Fibroblast of mammary gland (primary cell): ENCODE measurements at regions not wholly inside any gene's neighbourhood (a gene's known extent, or its start where the extent isn't known, plus 50 kb on each side); places are given as distances from the start of the nearest gene placed in this dataset.

Experiments used
- DNase-seq: peaks from one replicate; pipeline ENCODE4 v3.0.0-alpha.2; 2010; ENCODE audit warnings: low read depth
- H3K4me3 ChIP-seq: 2 replicates; pipeline ENCODE4 v1.5.1; 2011; ENCODE audit warnings: low read depth, mild to moderate bottlenecking, low read length, moderate library complexity; ENCODE audit not compliant: control insufficient read depth
- TF ChIP-seq, protein P1 (sequence below): conservative IDR thresholded peaks from 2 replicates; pipeline ENCODE4 v1.5.1; 2011; ENCODE audit warnings: low read depth, low read length, inconsistent platforms; ENCODE audit not compliant: control insufficient read depth, insufficient read depth

DNA sequence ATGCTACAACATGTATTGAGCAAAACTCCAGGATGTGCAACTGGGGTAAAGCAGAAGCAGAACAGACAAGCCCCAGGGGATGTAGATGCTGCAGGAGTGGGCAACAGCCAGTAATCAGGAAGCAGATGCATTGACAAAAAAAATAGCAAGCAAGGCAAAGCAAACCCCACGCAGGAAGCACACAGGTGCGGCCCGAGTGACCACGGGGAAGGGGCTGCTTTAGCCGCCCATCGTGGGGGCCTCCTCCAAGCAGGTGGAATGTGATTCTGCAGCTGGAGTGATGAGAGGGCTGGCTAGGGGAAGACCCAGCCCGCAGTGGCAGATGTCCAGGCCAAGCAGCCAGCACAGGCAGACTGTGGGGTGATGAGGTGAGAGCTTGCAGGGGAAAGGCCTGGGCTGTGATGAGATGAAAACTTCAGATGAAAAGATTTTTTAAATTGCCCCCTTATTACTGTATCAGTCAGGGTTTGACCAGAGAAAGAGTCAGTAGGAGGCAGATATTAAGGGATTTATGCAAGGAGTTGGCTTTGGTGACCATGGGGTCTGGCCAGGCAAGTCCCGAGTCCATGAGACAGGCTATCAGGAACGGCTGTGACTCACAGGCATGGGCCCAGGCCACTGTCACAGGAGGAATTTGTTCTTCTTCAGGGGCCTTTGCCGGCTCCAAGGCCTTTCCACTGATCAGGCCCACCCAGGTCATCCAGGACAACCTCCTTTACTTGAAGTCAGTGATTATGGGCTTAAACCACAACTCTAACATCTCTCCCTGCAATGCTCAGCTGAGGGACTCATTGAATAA is 207.6 kb downstream of the ANKRD60 start:
- H3K4me3 ChIP-seq, result no peak overlapping the region
- DNase-seq, result no peak
- TF ChIP-seq, protein P1, sequence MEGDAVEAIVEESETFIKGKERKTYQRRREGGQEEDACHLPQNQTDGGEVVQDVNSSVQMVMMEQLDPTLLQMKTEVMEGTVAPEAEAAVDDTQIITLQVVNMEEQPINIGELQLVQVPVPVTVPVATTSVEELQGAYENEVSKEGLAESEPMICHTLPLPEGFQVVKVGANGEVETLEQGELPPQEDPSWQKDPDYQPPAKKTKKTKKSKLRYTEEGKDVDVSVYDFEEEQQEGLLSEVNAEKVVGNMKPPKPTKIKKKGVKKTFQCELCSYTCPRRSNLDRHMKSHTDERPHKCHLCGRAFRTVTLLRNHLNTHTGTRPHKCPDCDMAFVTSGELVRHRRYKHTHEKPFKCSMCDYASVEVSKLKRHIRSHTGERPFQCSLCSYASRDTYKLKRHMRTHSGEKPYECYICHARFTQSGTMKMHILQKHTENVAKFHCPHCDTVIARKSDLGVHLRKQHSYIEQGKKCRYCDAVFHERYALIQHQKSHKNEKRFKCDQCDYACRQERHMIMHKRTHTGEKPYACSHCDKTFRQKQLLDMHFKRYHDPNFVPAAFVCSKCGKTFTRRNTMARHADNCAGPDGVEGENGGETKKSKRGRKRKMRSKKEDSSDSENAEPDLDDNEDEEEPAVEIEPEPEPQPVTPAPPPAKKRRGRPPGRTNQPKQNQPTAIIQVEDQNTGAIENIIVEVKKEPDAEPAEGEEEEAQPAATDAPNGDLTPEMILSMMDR, result no peak

DNA sequence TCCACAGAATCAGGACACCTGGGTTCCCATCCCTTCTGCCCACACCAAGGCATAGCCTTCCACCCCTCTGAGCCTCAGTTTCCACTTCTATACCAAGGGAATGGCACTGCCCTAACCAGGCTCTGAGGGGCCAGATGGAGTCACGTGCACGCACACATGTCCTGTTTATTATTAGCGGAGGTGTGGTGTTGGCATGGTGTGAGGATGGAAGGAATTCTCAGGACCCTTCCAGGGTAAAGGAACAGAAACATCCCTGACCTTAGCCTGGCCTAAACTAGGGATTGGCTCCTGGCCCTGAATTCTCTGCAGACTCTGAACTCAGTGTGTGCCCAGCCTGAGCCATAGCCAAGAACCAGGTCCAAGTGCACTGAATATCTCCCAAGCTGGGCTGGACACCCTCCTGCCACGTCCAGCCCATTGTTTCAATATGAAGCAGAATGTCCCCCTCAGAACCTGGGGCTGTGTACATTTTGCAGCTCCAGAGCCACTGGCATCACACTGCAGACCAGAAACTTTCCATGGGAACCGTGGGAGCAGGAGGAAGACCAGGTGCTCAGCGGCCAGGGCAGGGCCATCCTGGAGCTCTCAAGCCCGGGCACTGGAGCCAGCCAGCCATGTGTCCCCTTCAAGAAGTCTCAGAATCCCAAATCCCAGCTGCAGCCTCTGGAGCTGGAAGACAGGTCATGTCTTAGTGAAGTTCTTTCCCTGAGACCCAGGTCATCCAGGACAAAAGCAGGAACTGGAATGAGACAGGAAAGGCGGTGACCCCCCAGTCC is 208.4 kb downstream of the ANKRD60 start:
- TF ChIP-seq, protein P1, result no peak
- DNase-seq, result no peak
- H3K4me3 ChIP-seq, result no peak overlapping the region

DNA sequence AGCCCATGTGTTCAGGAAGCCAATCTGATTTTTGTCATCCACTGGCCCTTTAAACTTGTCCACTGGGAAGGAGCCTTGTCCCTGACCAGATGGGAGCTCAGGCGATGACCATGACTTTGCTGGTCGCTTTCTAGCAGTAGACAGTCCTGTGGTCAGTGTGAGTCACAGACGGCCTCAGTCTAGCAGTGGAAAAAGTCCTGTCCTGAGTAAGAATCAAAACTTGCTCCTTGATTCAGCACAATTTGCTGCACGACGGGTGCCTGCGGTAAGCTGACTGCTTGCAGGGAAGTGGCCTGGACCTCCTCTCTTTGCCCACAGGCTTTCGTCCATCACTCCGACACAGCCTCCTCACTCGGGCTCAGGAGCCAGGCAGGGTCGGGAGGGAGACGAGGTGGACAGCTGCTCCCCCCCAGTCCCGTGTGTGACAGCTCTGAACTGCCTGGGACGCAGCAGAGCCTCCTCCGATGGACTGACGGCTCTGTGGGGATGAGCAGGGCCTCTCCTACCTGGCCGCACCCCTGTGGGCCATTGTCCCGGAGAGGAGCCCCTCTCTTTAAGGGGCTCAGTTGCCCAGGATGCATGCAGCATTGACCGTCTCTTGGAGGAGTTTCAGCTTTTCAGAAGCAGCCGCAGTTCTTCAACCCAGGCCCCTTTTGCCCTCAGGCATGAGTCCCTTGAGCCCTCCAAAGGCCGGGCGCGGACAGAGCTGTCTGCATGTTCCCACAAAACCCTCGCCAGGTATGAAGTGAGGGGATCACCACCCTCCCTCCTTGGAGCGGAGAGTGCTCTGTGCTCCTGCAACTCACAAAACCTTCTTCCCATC is 209.2 kb downstream of the ANKRD60 start:
- H3K4me3 ChIP-seq, result no peak overlapping the region
- DNase-seq, result peak; percentile 1
- TF ChIP-seq, protein P1, result no peak

DNA sequence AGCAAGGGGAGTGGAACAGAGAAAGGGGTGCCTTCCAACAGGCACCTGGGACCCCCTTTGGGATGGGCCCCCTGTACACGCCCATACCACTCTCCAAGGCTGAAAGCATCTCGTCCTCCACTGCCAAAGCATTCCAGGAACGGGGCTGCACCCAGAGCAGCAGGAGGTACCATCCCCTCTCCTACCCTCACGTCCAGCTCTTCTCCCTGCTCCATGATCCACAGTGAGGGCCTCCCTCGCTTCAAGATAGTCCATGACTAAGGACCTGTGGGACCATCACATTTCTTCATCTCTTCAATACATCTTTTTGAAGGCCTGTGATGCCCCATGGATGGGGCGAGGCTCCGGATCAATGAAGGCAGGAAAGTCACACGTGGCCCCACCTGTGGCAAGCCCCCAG is 209.9 kb downstream of the ANKRD60 start:
- no peak overlapping the region for H3K4me3 ChIP-seq
- TF ChIP-seq, protein P1, result no peak
- no peak for DNase-seq

DNA sequence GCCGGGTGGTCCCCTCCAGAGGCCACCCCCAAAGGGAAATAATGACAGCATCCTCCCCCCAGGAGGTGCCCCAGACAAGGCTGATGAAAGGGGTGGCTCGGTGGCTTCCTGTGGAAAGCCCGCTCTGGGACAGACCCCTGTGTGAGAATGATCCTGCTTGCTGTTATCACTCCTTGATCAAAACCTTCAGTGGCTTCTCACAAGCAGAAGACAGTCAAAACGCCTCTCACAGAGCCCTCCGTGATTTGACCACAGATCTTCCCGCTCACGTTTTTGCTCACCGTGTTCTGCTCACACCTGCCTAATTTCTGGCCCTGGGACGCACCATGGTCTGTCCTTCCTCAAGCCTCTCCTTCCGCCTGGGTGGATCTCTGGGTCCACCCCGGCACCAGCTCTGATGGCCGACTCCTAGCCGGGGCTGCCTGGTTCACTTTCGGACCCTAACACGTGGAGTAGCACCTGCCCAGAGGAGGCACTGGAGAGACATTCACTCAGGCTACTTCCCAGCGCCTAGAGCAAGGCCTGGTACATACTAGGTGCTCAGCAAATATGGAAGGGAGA is 210.4 kb downstream of the ANKRD60 start:
- DNase-seq, result no peak

More for the DNA sequence above, 210.4 kb downstream of the ANKRD60 start:
- TF ChIP-seq, protein P1, result no peak
- no peak overlapping the region for H3K4me3 ChIP-seq
